KOPT-K1 (cell line): ENCODE measurements at regions not wholly inside any gene's neighbourhood (a gene's known extent, or its start where the extent isn't known, plus 50 kb on each side); places are given as distances from the start of the nearest gene placed in this dataset.

Source experiments
- H3K27ac ChIP-seq: fragments of 200-600 bp; sonication (generic); 2 replicates; pipeline ENCODE4 v1.5.1; 2016; ENCODE audit warnings: antibody characterized with exemption, mild to moderate bottlenecking, low read depth, low read length; ENCODE audit not compliant: poor library complexity, severe bottlenecking
- H3K36me3 ChIP-seq: fragments of 200-600 bp; sonication (generic); 2 replicates; pipeline ENCODE4 v1.5.1; 2017; ENCODE audit warnings: antibody characterized with exemption, mild to moderate bottlenecking, low read length, moderate library complexity; ENCODE audit not compliant: insufficient read depth
- H3K9me3 ChIP-seq: fragments of 200-600 bp; sonication (generic); 2 replicates; pipeline ENCODE4 v1.5.1; 2017; ENCODE audit warnings: antibody characterized with exemption, low read length, mild to moderate bottlenecking; ENCODE audit not compliant: insufficient read depth, poor library complexity, severe bottlenecking

DNA sequence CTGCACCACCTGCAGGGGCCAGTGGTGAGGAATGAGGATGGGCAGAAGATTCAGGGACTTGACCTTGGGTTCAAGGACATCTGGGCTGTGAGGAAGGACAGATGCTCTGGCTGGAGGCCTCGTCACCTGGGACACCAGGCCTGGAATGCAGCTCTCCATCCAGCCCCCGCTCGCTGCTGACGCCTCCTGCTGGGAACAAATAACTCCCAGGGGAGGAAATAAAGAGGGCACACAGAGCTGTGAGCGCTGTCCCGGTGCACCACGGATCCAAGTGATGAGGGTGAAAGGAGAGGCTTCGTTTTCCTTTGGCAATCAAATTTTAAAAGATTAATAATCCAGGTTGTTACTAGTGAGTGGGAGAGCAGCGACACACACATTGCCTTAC lies 368.0 kb upstream of the MYT1L start:
- H3K27ac ChIP-seq = no peak overlapping the region
- no peaks in the 10 kb centered on the region for H3K36me3 ChIP-seq
- no peaks in the 10 kb centered on the region for H3K9me3 ChIP-seq

- H3K36me3 ChIP-seq = no peaks in the 10 kb centered on the region
- no peak overlapping the region for H3K27ac ChIP-seq
- H3K9me3 ChIP-seq = no peaks in the 10 kb centered on the region
These were observed 367.4 kb upstream of the MYT1L start for GRCh38 chr2:2698182-2699120.

GRCh38 chr2:2696733-2697455 lies 365.8 kb upstream of the MYT1L start:
- H3K9me3 ChIP-seq = no peaks in the 10 kb centered on the region
- no peak overlapping the region for H3K27ac ChIP-seq
- H3K36me3 ChIP-seq = no peaks in the 10 kb centered on the region

GRCh38 chr2:2696325-2696724 lies 365.2 kb upstream of the MYT1L start:
- no peak overlapping the region for H3K27ac ChIP-seq
- no peaks in the 10 kb centered on the region for H3K36me3 ChIP-seq
- H3K9me3 ChIP-seq = no peaks in the 10 kb centered on the region

DNA sequence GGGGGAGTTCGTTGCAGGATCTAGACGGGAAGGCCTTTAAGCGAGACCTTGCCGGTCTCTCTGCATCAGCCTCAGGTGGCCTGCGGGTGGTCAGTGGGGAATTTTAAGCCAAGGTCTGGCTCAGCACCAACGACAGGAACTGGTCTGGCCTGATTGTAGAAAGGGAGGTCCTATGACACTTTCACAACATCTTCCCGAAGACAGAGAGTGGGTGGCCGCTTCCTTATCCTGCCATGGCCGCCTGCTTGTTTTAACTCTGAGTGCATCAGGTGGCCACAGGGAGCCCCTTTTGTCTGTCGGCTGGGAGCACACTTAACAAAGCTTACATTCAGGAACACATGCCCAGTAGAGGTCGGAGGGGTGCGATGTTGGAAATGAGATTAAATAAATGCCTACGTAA lies 363.7 kb upstream of the MYT1L start:
- Histone ChIP-seq H3K36me3 (no peaks in the 10 kb centered on the region), H3K9me3 (no peaks in the 10 kb centered on the region), H3K27ac (no peak overlapping the region)

GRCh38 chr2:2692599-2693389 lies 361.7 kb upstream of the MYT1L start:
- no peaks in the 10 kb centered on the region for H3K36me3 ChIP-seq
- no peak overlapping the region for H3K27ac ChIP-seq
- H3K9me3 ChIP-seq = no peaks in the 10 kb centered on the region

- no peaks in the 10 kb centered on the region for H3K9me3 ChIP-seq
- H3K27ac ChIP-seq = no peak overlapping the region
- H3K36me3 ChIP-seq = no peaks in the 10 kb centered on the region
These were observed 360.3 kb upstream of the MYT1L start for GRCh38 chr2:2691419-2691818.

GRCh38 chr2:2690985-2691384 lies 359.9 kb upstream of the MYT1L start:
- no peak overlapping the region for H3K27ac ChIP-seq
- no peaks in the 10 kb centered on the region for H3K36me3 ChIP-seq
- no peaks in the 10 kb centered on the region for H3K9me3 ChIP-seq

- H3K36me3 ChIP-seq = no peaks in the 10 kb centered on the region
- no peaks in the 10 kb centered on the region for H3K9me3 ChIP-seq
- peak overlapping the region; percentile 10 for H3K27ac ChIP-seq
These were observed 358.2 kb upstream of the MYT1L start for GRCh38 chr2:2689306-2689705.

GRCh38 chr2:2688254-2688653 lies 357.2 kb upstream of the MYT1L start:
- no peaks in the 10 kb centered on the region for H3K36me3 ChIP-seq
- no peaks in the 10 kb centered on the region for H3K9me3 ChIP-seq
- peak overlapping the region; percentile 55 for H3K27ac ChIP-seq

DNA sequence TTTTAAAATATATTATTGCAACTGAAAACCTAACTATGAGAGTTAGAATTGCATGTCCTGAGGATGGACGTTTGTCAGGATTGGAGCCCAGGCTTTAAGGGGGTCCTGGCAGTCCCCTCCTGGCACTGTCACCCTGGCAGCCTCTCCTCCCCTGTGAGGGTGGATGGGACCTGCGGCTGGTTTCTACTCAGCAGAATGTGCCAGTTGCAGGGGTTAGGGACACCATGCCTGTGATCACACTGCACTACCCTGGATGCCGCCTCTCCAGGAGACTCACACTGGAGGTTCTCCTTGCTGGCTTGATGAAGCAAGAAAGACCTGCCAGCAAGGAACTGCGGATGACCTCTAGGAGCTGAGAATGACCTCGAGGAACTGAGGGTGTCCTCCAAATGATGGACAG lies 356.7 kb upstream of the MYT1L start:
- no peaks in the 10 kb centered on the region for H3K36me3 ChIP-seq
- no peaks in the 10 kb centered on the region for H3K9me3 ChIP-seq
- H3K27ac ChIP-seq = peak overlapping the region; percentile 55

DNA sequence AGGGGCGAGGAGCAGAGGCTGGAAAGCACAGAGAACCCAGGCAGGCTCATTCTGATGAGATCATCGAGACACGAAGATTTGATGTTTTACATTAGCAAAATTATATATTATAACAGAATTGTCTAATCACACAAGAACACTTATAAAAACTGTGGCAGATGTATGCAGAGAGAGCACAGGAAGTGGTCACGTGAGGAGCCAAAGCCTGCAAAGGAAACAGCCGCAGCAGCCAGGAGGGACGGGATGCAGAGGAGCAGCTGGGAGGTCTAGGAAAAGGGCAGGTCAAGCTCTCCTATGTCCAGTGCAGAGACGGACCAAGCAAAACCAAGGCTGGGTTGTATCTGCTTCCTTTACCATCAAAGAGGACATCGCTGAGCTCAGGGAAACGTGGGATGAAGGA lies 355.1 kb upstream of the MYT1L start:
- Histone ChIP-seq H3K9me3 (no peaks in the 10 kb centered on the region), H3K36me3 (no peaks in the 10 kb centered on the region), H3K27ac (peak overlapping the region; percentile 56)

DNA sequence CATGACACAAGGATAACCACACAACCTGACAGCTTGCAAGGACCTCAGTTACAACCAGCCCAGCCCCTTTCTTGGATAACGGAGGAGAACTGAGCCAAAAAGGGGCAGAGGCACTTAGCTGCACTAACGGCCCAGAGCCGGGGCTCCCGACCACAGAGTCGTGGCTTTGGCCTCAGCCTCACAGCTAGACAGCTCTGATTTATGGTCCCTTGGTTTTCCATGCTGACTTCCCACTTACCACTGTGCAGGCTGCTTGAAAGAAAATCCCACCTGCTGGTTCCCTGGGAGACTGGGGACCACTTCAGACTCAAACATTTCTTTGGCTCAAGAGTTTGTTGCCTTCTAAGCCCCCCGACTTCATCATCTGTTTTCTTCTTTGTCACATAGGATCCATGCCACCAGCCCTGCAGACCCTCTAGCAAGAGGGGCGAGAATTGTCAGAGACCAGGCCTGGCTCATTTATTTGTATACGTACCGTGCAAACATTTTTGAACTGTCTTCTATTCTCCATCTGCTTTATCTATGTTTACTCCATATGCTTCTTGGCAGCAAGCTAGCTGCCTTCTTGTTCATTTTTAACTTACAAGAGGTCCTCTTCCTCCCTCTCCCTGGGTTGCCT lies 352.6 kb upstream of the MYT1L start:
- Histone ChIP-seq H3K9me3 (no peaks in the 10 kb centered on the region), H3K27ac (peak overlapping the region; percentile 35), H3K36me3 (no peaks in the 10 kb centered on the region)

GRCh38 chr2:2682700-2683342 lies 351.7 kb upstream of the MYT1L start:
- H3K36me3 ChIP-seq = no peaks in the 10 kb centered on the region
- peak overlapping the region; percentile 35 for H3K27ac ChIP-seq
- H3K9me3 ChIP-seq = no peaks in the 10 kb centered on the region
